ENCODE measurements at regions not wholly inside any gene's neighbourhood (a gene's known extent, or its start where the extent isn't known, plus 50 kb on each side); places are given as distances from the start of the nearest gene placed in this dataset.

- DNase-seq (no peak), ATAC-seq (no peak)
- TF ChIP-seq POLR2A (IDR thresholded peaks at IDR 0.05), result no peak
- no peak for TF ChIP-seq CTCF (IDR thresholded peaks at IDR 0.05)
- WGBS, 4 donors, result 53 to 67% (median 63%) methylated on average over 9 of the region's 9 CpGs
- Histone ChIP-seq H3K27me3 (peaks cover 0 to 12% (median 0%) of the 10 kb centered on the region in 9 donors), H3K9me3 (peaks cover 0 to 16% (median 0%) of the 10 kb centered on the region in 12 donors), H3K27ac (no peak overlapping the region), H3K4me1 (peaks cover 0 to 3% (median 0%) of the 10 kb centered on the region in 12 donors), H3K36me3 (no peaks in the 10 kb centered on the region), H3K4me3 (no peak overlapping the region)
- intact Hi-C loops (cut with DNase I), result no loop called here
Measured at GRCh38 chr16:87135246-87136030, 181.8 kb downstream of the C16orf95 start.

- Histone ChIP-seq H3K27me3 (no peaks in the 10 kb centered on the region), H3K27ac (no peak overlapping the region), H3K4me1 (no peaks in the 10 kb centered on the region), H3K9me3 (peaks cover 0 to 12% (median 0%) of the 10 kb centered on the region in 12 donors), H3K4me3 (no peak overlapping the region), H3K36me3 (no peaks in the 10 kb centered on the region)
- 91 to 94% (median 93%) methylated on average over 4 of the region's 4 CpGs for WGBS, 4 donors
- no peak for TF ChIP-seq POLR2A (IDR thresholded peaks at IDR 0.05)
- TF ChIP-seq CTCF (IDR thresholded peaks at IDR 0.05), result no peak
- DNase-seq (no peak), ATAC-seq (no peak)
- intact Hi-C loops (cut with DNase I), result no loop called here
Measured at GRCh38 chr16:87138316-87138715, 178.9 kb downstream of the C16orf95 start.

- WGBS, 4 donors, result 81 to 92% (median 89%) methylated on average over 11 to 13 of the region's 13 CpGs
- TF ChIP-seq CTCF (IDR thresholded peaks at IDR 0.05), result no peak
- no peak for TF ChIP-seq POLR2A (IDR thresholded peaks at IDR 0.05)
- Histone ChIP-seq H3K27me3 (no peaks in the 10 kb centered on the region), H3K4me1 (no peaks in the 10 kb centered on the region), H3K9me3 (peaks cover 0 to 12% (median 0%) of the 10 kb centered on the region in 12 donors), H3K36me3 (no peaks in the 10 kb centered on the region), H3K27ac (no peak overlapping the region), H3K4me3 (no peak overlapping the region)
- DNase-seq (no peak), ATAC-seq (no peak)
- intact Hi-C loops (cut with DNase I), result no loop called here
Measured at GRCh38 chr16:87138738-87139267, 178.4 kb downstream of the C16orf95 start.

Measured in heart left ventricle (tissue), 16 donors.